ENCODE measurements at regions not wholly inside any gene's neighbourhood (a gene's known extent, or its start where the extent isn't known, plus 50 kb on each side); places are given as distances from the start of the nearest gene placed in this dataset.

GRCh38 chr9:115327436-115328122 is 209.6 kb upstream of the TNC start:
- H3K27me3 ChIP-seq = no peaks in the 10 kb centered on the region
- no peak overlapping the region for H3K27ac ChIP-seq
- no peaks in the 10 kb centered on the region for H3K4me1 ChIP-seq (ENCODE audit: insufficient read depth)
- no peak for DNase-seq
- no peaks in the 10 kb centered on the region for H3K36me3 ChIP-seq
- intact Hi-C loops (cut with DNase I) = no loop called here
- no peaks in the 10 kb centered on the region for H3K9me3 ChIP-seq
- TF ChIP-seq CTCF (IDR thresholded peaks at IDR 0.05) (no peak), POLR2A (IDR thresholded peaks at IDR 0.05) (no peak), EP300 (IDR thresholded peaks at IDR 0.05) (no peak)
- H3K4me3 ChIP-seq = no peak overlapping the region
- 19 to 67% (median 21%) methylated on average over 2 of the region's 2 CpGs for WGBS, 3 donors

DNA sequence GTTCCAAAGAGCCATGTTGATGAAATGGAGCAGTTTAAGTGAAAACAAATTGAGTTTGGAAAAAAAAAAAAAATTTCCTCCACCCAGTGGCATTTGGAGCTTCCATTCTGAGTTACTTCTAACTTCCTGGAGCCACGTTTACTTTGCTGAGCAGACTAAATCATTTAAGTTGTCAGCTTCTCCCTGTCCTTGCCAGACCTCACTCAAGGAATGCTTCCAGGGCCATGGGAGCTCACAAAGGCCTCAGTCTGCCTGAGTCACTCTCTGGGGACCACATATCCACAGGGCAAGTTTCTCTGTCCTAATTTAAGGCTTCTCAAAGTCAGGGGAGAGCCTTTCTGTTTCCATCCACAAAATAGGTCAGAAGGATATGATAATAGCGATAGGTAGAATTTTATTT is 210.3 kb upstream of the TNC start:
- Histone ChIP-seq H3K36me3 (no peaks in the 10 kb centered on the region), H3K27ac (no peak overlapping the region), H3K4me1 (ENCODE audit: insufficient read depth) (no peaks in the 10 kb centered on the region), H3K9me3 (no peaks in the 10 kb centered on the region), H3K27me3 (no peaks in the 10 kb centered on the region), H3K4me3 (no peak overlapping the region)
- TF ChIP-seq CTCF (IDR thresholded peaks at IDR 0.05) = no peak
- no peak for TF ChIP-seq EP300 (IDR thresholded peaks at IDR 0.05)
- TF ChIP-seq POLR2A (IDR thresholded peaks at IDR 0.05) = no peak
- intact Hi-C loops (cut with DNase I) = no loop called here
- WGBS, 3 donors = 33 to 47% (median 39%) methylated on average over 2 of the region's 2 CpGs
- DNase-seq = no peak

- no peaks in the 10 kb centered on the region for H3K27me3 ChIP-seq
- H3K4me1 ChIP-seq (ENCODE audit: insufficient read depth) = no peaks in the 10 kb centered on the region
- DNase-seq = no peak
- no peaks in the 10 kb centered on the region for H3K36me3 ChIP-seq
- no peak overlapping the region for H3K27ac ChIP-seq
- no peak overlapping the region for H3K4me3 ChIP-seq
- TF ChIP-seq POLR2A (IDR thresholded peaks at IDR 0.05) = no peak
- no peak for TF ChIP-seq CTCF (IDR thresholded peaks at IDR 0.05)
- TF ChIP-seq EP300 (IDR thresholded peaks at IDR 0.05) = no peak
- intact Hi-C loops (cut with DNase I) = no loop called here
- H3K9me3 ChIP-seq = no peaks in the 10 kb centered on the region
Observed at GRCh38 chr9:115328677-115329076, 210.7 kb upstream of the TNC start.

GRCh38 chr9:115333277-115334070 is 215.5 kb upstream of the TNC start:
- Histone ChIP-seq H3K27ac (no peak overlapping the region), H3K4me3 (no peak overlapping the region), H3K9me3 (no peaks in the 10 kb centered on the region), H3K36me3 (no peaks in the 10 kb centered on the region), H3K4me1 (ENCODE audit: insufficient read depth) (no peaks in the 10 kb centered on the region), H3K27me3 (no peaks in the 10 kb centered on the region)
- TF ChIP-seq POLR2A (IDR thresholded peaks at IDR 0.05) (no peak), CTCF (IDR thresholded peaks at IDR 0.05) (no peak), EP300 (IDR thresholded peaks at IDR 0.05) (no peak)
- intact Hi-C loops (cut with DNase I) = no loop called here
- DNase-seq = no peak
- WGBS, 3 donors = 84 to 91% (median 87%) methylated on average over 8 of the region's 8 CpGs
